Retina (tissue), 1 donor: ENCODE measurements at regions not wholly inside any gene's neighbourhood (a gene's known extent, or its start where the extent isn't known, plus 50 kb on each side); places are given as distances from the start of the nearest gene placed in this dataset.

Experiments used
- DNase-seq: peaks from one replicate; pipeline ENCODE4 v3.0.0-alpha.2; 2016

- DNase-seq: no peak
Measured at GRCh38 chr3:72698154-72698917, 149.9 kb downstream of the SHQ1 start.

GRCh38 chr3:72697717-72698116 lies 150.5 kb downstream of the SHQ1 start:
- DNase-seq: no peak

- no peak for DNase-seq
Measured at GRCh38 chr3:72696815-72697214, 151.4 kb downstream of the SHQ1 start.

GRCh38 chr3:72694398-72694797 lies 153.8 kb downstream of the SHQ1 start:
- no peak for DNase-seq

- DNase-seq: no peak
Measured at GRCh38 chr3:72692990-72693389, 155.3 kb downstream of the SHQ1 start.

- DNase-seq: no peak
Measured at GRCh38 chr3:72690629-72691028, 157.6 kb downstream of the SHQ1 start.

GRCh38 chr3:72682936-72683452 lies 165.3 kb downstream of the SHQ1 start:
- no peak for DNase-seq

GRCh38 chr3:72681598-72681997 lies 166.6 kb downstream of the SHQ1 start:
- DNase-seq: no peak

- no peak for DNase-seq
Measured at GRCh38 chr3:72680766-72681165, 167.5 kb downstream of the SHQ1 start.

GRCh38 chr3:72679540-72680198 lies 168.6 kb downstream of the SHQ1 start:
- no peak for DNase-seq

GRCh38 chr3:72678867-72679266 lies 169.4 kb downstream of the SHQ1 start:
- DNase-seq: no peak

- DNase-seq: no peak
Measured at GRCh38 chr3:72678380-72678779, 169.9 kb downstream of the SHQ1 start.

GRCh38 chr3:72675243-72675642 lies 173.0 kb downstream of the SHQ1 start:
- DNase-seq: no peak

- no peak for DNase-seq
Measured at GRCh38 chr3:72673011-72673771, 175.1 kb downstream of the SHQ1 start.

- DNase-seq: no peak
Measured at GRCh38 chr3:72669224-72669623, 179.0 kb downstream of the SHQ1 start.

- DNase-seq: no peak
Measured at GRCh38 chr3:72666447-72666755, 181.8 kb downstream of the SHQ1 start.

- DNase-seq: no peak
Measured at GRCh38 chr3:72665701-72666446, 182.4 kb downstream of the SHQ1 start.

GRCh38 chr3:72665103-72665502 lies 183.1 kb downstream of the SHQ1 start:
- DNase-seq: no peak

GRCh38 chr3:72664184-72664975 lies 183.9 kb downstream of the SHQ1 start:
- DNase-seq: no peak

GRCh38 chr3:72663429-72663828 lies 184.8 kb downstream of the SHQ1 start:
- DNase-seq: no peak

GRCh38 chr3:72661115-72661457 lies 187.2 kb downstream of the SHQ1 start:
- no peak for DNase-seq
